OCI-LY7 (cell line): ENCODE measurements at regions not wholly inside any gene's neighbourhood (a gene's known extent, or its start where the extent isn't known, plus 50 kb on each side); places are given as distances from the start of the nearest gene placed in this dataset.

Experiments
- CTCF ChIP-seq: fragments of 200-600 bp; sonication (generic); conservative IDR thresholded peaks from 2 replicates; pipeline ENCODE4 v1.5.1; 2014; ENCODE audit warnings: mild to moderate bottlenecking, antibody characterized with exemption, low read length, moderate library complexity, mixed read lengths
- EZH2phosphoT487 ChIP-seq: fragments of 200-600 bp; sonication (generic); IDR thresholded peaks from 2 replicates; pipeline ENCODE4 v1.6.1; 2018; ENCODE audit warnings: low read depth, borderline replicate concordance, mild to moderate bottlenecking, mixed run types, antibody characterized with exemption, low read length, moderate library complexity, mixed read lengths

DNA sequence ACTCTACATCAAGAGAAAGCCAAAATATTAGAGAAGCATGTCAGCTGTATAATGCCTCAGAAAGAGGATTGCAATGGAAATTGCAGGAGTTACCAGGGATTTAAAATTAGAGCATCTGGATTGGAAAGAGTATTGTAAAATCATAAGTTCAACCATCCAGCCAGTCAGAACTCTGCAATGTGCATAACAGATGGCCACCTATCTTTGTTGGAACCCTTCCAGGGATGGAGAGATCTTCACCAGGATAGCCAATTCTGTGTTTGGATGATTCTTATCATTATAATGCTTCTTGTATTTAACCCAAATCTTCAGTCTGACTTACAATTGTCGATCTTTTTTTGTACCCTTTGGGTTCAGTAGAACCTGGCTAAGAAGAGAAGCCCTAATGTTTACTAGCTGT is 164.4 kb downstream of the TLR4 start:
- no peak for TF ChIP-seq CTCF
- no peak for TF ChIP-seq EZH2phosphoT487
